ENCODE measurements at regions not wholly inside any gene's neighbourhood (a gene's known extent, or its start where the extent isn't known, plus 50 kb on each side); places are given as distances from the start of the nearest gene placed in this dataset.

- peaks cover 0 to 20% (median 0%) of the 10 kb centered on the region in 4 donors for H3K4me1 ChIP-seq
- no peaks in the 10 kb centered on the region for H3K36me3 ChIP-seq
- no peak for DNase-seq
- H3K27ac ChIP-seq, result no peak overlapping the region
- H3K9me3 ChIP-seq, result peaks cover 0 to 3% (median 0%) of the 10 kb centered on the region in 3 donors
- intact Hi-C loops (cut with DNase I; ENCODE audit: low total_unique reads), result no loop called here
- H3K27me3 ChIP-seq, result no peaks in the 10 kb centered on the region
- no peak overlapping the region for H3K4me3 ChIP-seq
- no peak for TF ChIP-seq CTCF (IDR thresholded peaks at IDR 0.05)
Measured at GRCh38 chr2:21454839-21455238, 331.1 kb downstream of the TDRD15 start.

- no peak for DNase-seq
- no peak for TF ChIP-seq CTCF (IDR thresholded peaks at IDR 0.05)
- H3K27ac ChIP-seq, result no peak overlapping the region
Measured at GRCh38 chr2:21461754-21462240, 338.0 kb downstream of the TDRD15 start.

GRCh38 chr2:21466341-21466927 is 342.7 kb downstream of the TDRD15 start:
- no peaks in the 10 kb centered on the region for H3K27me3 ChIP-seq
- H3K9me3 ChIP-seq, result no peaks in the 10 kb centered on the region
- DNase-seq, result no peak
- H3K4me3 ChIP-seq, result no peak overlapping the region
- intact Hi-C loops (cut with DNase I; ENCODE audit: low total_unique reads), result no loop called here
- no peak for TF ChIP-seq CTCF (IDR thresholded peaks at IDR 0.05)
- peaks cover 0 to 12% (median 4%) of the 10 kb centered on the region in 4 donors for H3K4me1 ChIP-seq
- no peaks in the 10 kb centered on the region for H3K36me3 ChIP-seq
- H3K27ac ChIP-seq, result no peak overlapping the region

More at GRCh38 chr2:21461754-21462240, 338.0 kb downstream of the TDRD15 start:
- Histone ChIP-seq H3K4me3 (no peak overlapping the region), H3K36me3 (no peaks in the 10 kb centered on the region), H3K9me3 (peaks cover 0 to 3% (median 0%) of the 10 kb centered on the region in 3 donors), H3K4me1 (no peaks in the 10 kb centered on the region), H3K27me3 (no peaks in the 10 kb centered on the region)
- intact Hi-C loops (cut with DNase I; ENCODE audit: low total_unique reads), result no loop called here

GRCh38 chr2:21467280-21467818 is 343.6 kb downstream of the TDRD15 start:
- no peak for DNase-seq
- H3K9me3 ChIP-seq, result no peaks in the 10 kb centered on the region
- intact Hi-C loops (cut with DNase I; ENCODE audit: low total_unique reads), result no loop called here
- no peak overlapping the region for H3K27ac ChIP-seq
- H3K27me3 ChIP-seq, result no peaks in the 10 kb centered on the region
- peaks cover 0 to 12% (median 4%) of the 10 kb centered on the region in 4 donors for H3K4me1 ChIP-seq
- no peak for TF ChIP-seq CTCF (IDR thresholded peaks at IDR 0.05)
- no peak overlapping the region for H3K4me3 ChIP-seq
- H3K36me3 ChIP-seq, result no peaks in the 10 kb centered on the region

- Histone ChIP-seq H3K9me3 (no peaks in the 10 kb centered on the region), H3K36me3 (no peaks in the 10 kb centered on the region), H3K4me3 (no peak overlapping the region), H3K27me3 (no peaks in the 10 kb centered on the region), H3K4me1 (peaks cover 0 to 12% (median 4%) of the 10 kb centered on the region in 4 donors), H3K27ac (no peak overlapping the region)
- intact Hi-C loops (cut with DNase I; ENCODE audit: low total_unique reads), result no loop called here
- DNase-seq, result no peak
- TF ChIP-seq CTCF (IDR thresholded peaks at IDR 0.05), result no peak
Measured at GRCh38 chr2:21467910-21468309, 344.1 kb downstream of the TDRD15 start.
